Lower leg skin (tissue), 4 donors: ENCODE measurements at regions not wholly inside any gene's neighbourhood (a gene's known extent, or its start where the extent isn't known, plus 50 kb on each side); places are given as distances from the start of the nearest gene placed in this dataset.

Experiments used
- DNase-seq, 2 donors: peaks; one replicate each; pipeline ENCODE4 v3.0.0-alpha.2; 2019; ENCODE audit warnings: low spot score in 2 of 2
- H3K4me3 ChIP-seq: fragments of 200-600 bp; sonication (generic); 2 replicates; pipeline ENCODE4 v1.5.1; 2017; ENCODE audit warnings: mild to moderate bottlenecking, low read depth; ENCODE audit not compliant: poor library complexity, severe bottlenecking
- CTCF ChIP-seq, 3 donors: fragments of 450-650 bp; IDR thresholded peaks; one replicate each; pipeline ENCODE4 v1.5.1; 2016; ENCODE audit warnings: antibody characterized with exemption in 3 of 3, mild to moderate bottlenecking in 3 of 3, moderate library complexity in 2 of 3
- POLR2A ChIP-seq, 2 donors: fragments of 450-650 bp; IDR thresholded peaks; one replicate each; pipeline ENCODE4 v1.6.1; 2016 to 2017; ENCODE audit warnings: antibody characterized with exemption in 2 of 2, mild to moderate bottlenecking in 1 of 2, moderate library complexity in 1 of 2
- WGBS, 2 donors: methylation state at CpG; one replicate each; pipeline ENCODE4 v1.1.5; 2018; 5-methylcytosine and 5-hydroxymethylcytosine counted together
- intact Hi-C: fragments of 100-400 bp; cut with DNase I; formaldehyde crosslinking; loops from one replicate; pipeline ENCODE4 v1.15.0; 2023; ENCODE audit warnings: low total_unique reads

GRCh38 chr12:125786143-125786542 lies 720.9 kb downstream of the AACS start:
- TF ChIP-seq POLR2A (IDR thresholded peaks at IDR 0.05) = no peak
- no peak for TF ChIP-seq CTCF (IDR thresholded peaks at IDR 0.05)
- intact Hi-C loops = no loop called here
- no peak overlapping the region for H3K4me3 ChIP-seq
- WGBS, 2 donors = 40 to 48% methylated on average over 2 of the region's 2 CpGs
- DNase-seq = no peak

DNA sequence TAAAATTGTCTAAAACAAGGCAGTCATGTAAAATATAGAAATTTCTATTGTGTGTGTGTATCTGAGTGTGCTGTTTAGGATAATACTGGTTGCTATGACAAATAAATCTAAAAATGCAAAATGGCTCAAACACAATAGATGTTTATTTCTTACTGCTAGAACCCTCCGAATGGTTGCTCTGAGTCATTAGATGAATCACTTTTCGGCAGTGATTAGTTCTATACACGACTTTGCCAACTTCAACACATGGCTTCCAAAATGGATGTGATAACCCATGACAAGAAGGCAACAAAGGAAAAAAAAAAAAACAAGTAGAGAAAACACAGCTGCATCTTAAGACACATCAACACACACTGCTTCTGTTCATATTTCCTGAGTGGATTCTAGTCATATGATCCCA lies 729.2 kb downstream of the AACS start:
- 59 to 69% methylated on average over 3 of the region's 3 CpGs for WGBS, 2 donors
- intact Hi-C loops = no loop called here
- TF ChIP-seq POLR2A (IDR thresholded peaks at IDR 0.05) = no peak
- no peak for TF ChIP-seq CTCF (IDR thresholded peaks at IDR 0.05)

DNA sequence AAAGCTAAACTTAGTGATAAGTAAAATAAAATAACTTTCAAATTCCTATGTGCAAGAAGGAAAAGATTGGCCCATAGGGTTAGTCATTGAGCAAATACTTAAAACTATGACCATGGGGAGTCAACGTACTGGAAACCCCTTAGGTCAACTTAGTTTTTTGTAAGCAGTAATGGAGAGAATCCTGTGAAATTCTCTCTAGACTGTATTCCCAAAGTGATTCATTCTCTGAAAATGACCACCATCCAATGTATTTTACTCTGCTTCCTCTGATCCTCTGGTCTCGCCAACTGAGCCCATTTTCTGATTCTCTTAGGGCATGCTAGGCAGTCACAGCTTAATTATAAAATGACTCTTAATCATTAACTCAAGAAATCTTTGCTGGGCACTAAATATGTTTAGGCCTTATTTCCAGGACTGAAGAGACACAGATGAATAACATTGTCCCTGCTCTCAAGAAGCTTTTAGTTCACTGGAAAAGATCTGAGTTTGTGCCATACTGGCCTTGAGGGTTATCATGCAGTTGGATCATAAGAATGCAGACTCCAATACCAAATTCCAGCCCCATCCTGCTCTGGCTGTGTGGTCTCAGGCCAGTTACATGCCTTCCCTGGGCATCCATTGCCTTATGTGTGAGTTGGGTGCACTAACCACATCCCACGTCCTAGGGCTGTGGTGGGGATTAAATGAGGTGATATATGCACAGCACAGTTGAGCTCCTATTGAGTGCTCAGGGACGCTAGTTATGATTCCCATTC lies 732.4 kb downstream of the AACS start:
- intact Hi-C loops = no loop called here

More for the DNA sequence above, 729.2 kb downstream of the AACS start:
- DNase-seq = no peak
- no peak overlapping the region for H3K4me3 ChIP-seq

GRCh38 chr12:125804660-125805059 lies 739.4 kb downstream of the AACS start:
- no peak for DNase-seq
- TF ChIP-seq POLR2A (IDR thresholded peaks at IDR 0.05) (no peak), CTCF (IDR thresholded peaks at IDR 0.05) (no peak)
- WGBS, 2 donors = 85 to 87% methylated on average over 7 of the region's 7 CpGs
- H3K4me3 ChIP-seq = no peak overlapping the region
- intact Hi-C loops = no loop called here

More for the DNA sequence above, 732.4 kb downstream of the AACS start:
- no peak for DNase-seq
- WGBS, 2 donors = 73 to 75% methylated on average over 4 of the region's 4 CpGs
- no peak overlapping the region for H3K4me3 ChIP-seq
- TF ChIP-seq CTCF (IDR thresholded peaks at IDR 0.05) (no peak), POLR2A (IDR thresholded peaks at IDR 0.05) (no peak)

DNA sequence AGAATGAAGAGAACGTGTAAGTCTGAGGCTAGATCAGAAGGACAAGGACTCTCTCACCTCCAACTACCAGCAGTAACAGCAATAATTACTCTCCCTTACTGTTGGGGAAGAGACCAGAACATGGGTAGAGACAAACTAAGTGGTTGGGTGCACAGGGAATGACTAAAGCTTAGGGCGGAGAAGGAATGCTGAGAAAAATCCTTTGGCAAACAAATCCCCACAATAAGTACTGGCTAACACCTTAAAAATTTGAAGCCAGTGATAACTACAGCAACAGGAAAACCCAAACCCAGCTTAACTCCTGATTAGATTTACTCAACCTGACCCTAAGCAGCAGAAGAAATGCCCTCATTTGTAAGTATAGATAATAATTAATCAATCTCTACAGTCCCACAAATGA lies 759.0 kb downstream of the AACS start:
- WGBS, 2 donors = 88 to 91% methylated on average over 2 of the region's 2 CpGs
- intact Hi-C loops = no loop called here
- DNase-seq = no peak
- TF ChIP-seq CTCF (IDR thresholded peaks at IDR 0.05) (no peak), POLR2A (IDR thresholded peaks at IDR 0.05) (no peak)
- no peak overlapping the region for H3K4me3 ChIP-seq

DNA sequence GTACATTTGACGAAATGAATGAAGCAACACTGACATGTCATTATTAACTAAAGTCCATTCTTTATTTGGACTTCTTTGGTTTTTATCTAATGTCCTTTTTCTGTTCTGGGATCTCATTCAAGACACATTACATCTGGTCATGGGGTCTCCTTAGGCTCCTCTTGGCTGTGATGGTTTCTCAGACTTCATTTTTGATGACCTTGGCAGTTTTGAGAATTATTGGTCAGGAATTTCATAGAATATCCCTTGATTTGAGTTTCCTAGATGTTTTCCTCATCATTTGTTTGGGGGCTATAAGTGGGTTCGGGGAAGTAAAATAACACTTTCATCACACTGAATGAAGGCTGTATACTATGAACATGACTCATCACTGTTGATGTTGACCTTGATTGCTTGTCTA lies 770.6 kb downstream of the AACS start:
- intact Hi-C loops = no loop called here
- H3K4me3 ChIP-seq = no peak overlapping the region
- no peak for DNase-seq
- 62 to 71% methylated on average over 2 of the region's 2 CpGs for WGBS, 2 donors
- TF ChIP-seq CTCF (IDR thresholded peaks at IDR 0.05) (no peak), POLR2A (IDR thresholded peaks at IDR 0.05) (no peak)
